Inflammatory macrophage treated with lipopolysaccharide for 4 hours (primary cell): ENCODE measurements at regions not wholly inside any gene's neighbourhood (a gene's known extent, or its start where the extent isn't known, plus 50 kb on each side); places are given as distances from the start of the nearest gene placed in this dataset.

ENCODE experiments used
- DNase-seq: peaks from one replicate; pipeline ENCODE4 v3.0.0-alpha.2; 2020

GRCh38 chr9:135326141-135326540 lies 153.4 kb upstream of the PPP1R26 start:
- no peak for DNase-seq

GRCh38 chr9:135326633-135327152 lies 152.9 kb upstream of the PPP1R26 start:
- DNase-seq = no peak

GRCh38 chr9:135328485-135329417 lies 150.8 kb upstream of the PPP1R26 start:
- no peak for DNase-seq

- DNase-seq = no peak
These were observed 149.8 kb upstream of the PPP1R26 start for GRCh38 chr9:135329571-135330306.

GRCh38 chr9:135330307-135330631 lies 149.3 kb upstream of the PPP1R26 start:
- no peak for DNase-seq

GRCh38 chr9:135330685-135331590 lies 148.6 kb upstream of the PPP1R26 start:
- no peak for DNase-seq

GRCh38 chr9:135332516-135332915 lies 147.1 kb upstream of the PPP1R26 start:
- no peak for DNase-seq

GRCh38 chr9:135332979-135333748 lies 146.4 kb upstream of the PPP1R26 start:
- no peak for DNase-seq

- DNase-seq = no peak
These were observed 144.6 kb upstream of the PPP1R26 start for GRCh38 chr9:135334953-135335460.

- no peak for DNase-seq
These were observed 143.8 kb upstream of the PPP1R26 start for GRCh38 chr9:135335691-135336181.

GRCh38 chr9:135336722-135337527 lies 142.7 kb upstream of the PPP1R26 start:
- DNase-seq = no peak

- no peak for DNase-seq
These were observed 141.0 kb upstream of the PPP1R26 start for GRCh38 chr9:135338546-135338945.

- no peak for DNase-seq
These were observed 140.1 kb upstream of the PPP1R26 start for GRCh38 chr9:135339378-135339973.

GRCh38 chr9:135340143-135340655 lies 139.4 kb upstream of the PPP1R26 start:
- no peak for DNase-seq

- DNase-seq = no peak
These were observed 138.7 kb upstream of the PPP1R26 start for GRCh38 chr9:135340726-135341475.

- no peak for DNase-seq
These were observed 137.9 kb upstream of the PPP1R26 start for GRCh38 chr9:135341612-135342169.

GRCh38 chr9:135342206-135343130 lies 137.1 kb upstream of the PPP1R26 start:
- DNase-seq = no peak

GRCh38 chr9:135343136-135343535 lies 136.4 kb upstream of the PPP1R26 start:
- no peak for DNase-seq
